DMS114 treated with DMSO at 0.1 percent for 48 hours (cell line): ENCODE measurements at regions not wholly inside any gene's neighbourhood (a gene's known extent, or its start where the extent isn't known, plus 50 kb on each side); places are given as distances from the start of the nearest gene placed in this dataset.

ENCODE experiments used
- DNase-seq: peaks from one replicate; lab custom pipeline; 2025; ENCODE audit not compliant: unreplicated experiment; lab: John Stamatoyannopoulos, UW

DNA sequence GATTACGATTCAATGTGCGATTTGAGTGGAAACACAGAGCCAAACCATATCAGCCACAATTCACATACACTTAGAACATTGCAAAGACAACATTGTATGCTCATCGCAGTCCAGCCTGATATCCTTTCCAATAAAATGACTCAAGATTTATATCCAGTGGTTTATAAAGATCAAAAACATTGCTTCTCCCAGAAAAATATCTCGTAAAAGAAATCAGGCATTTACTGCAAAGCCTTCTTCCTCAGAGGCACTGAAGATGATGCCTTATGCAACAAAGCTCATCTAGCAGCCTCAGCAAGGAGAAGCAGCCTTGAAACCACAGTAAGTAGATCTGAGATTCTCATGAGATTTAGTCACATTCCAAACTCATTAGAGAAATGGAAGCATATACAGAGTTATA, 523.8 kb downstream of the ELAVL2 start:
- no peak for DNase-seq

DNA sequence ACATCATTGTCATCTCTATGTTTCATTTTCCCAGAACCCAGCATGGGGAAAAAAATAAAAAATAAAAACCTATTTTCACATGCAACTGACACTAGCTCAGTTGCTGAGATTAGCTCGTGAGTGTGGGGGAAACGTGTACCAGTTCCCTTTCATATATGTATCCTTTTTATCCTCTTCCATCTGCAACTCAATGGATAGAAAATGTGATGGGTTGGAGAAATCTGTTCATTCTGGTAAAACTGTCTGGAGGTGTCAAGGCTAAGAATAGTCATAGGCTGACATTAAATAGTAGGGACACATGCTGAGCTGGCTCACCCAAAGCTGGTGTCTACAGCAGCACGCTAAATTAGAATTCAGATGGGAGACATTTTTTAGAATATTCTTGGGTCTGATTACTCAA, 519.3 kb downstream of the ELAVL2 start:
- no peak for DNase-seq

DNA sequence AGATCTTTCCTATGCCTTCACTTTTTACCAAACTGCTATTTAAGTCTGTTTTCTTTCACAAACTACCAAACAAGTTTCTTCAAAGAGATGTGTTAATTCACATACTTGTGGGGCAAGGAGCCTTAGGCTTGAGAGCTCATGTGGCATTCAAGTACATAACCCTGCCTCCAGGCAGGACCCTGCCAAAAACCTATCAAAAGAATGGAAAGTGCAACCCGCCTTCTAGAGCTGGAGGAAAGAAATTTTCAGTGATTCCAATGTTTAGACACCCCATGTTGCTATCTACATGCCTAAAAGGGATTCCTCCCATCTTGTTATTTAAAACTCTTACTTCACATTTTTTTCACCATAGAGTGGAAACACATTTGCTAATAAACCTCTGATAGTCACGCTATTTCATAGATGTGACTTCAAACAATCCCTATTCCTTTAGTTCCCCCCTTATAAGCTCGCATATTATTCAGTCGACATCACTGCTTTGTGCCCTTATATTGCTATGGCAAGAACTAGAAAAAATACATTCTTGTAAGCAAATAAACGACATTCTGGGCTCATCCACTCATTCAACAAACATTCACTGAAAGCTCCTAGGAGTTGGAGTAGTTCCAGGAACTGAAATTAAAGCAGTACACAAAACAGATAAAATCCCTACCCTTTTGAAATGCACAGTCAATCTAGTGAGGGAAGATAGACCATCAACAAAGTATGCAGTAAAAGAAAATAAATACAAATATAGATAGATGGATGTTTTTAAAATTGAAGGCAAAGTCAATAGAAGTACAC, 518.1 kb downstream of the ELAVL2 start:
- DNase-seq: no peak

DNA sequence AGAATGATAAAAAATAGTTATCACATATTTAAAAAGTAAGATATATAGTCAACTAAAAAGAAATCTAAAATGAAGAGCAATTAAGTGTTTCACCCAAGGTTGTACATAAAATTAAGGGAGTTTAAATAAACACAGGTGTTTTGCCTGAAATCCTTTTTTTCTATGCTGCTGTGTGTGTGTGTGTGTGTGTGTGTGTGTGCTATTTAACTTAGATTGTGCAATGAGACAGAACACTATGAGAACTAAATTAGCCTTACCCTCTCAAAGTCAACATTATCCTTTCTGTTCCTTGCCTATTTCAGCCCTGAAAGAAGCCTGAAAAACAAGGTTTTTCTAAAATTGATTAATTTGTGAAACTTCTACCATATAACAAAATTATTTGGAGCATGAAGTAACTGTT, 516.2 kb downstream of the ELAVL2 start:
- DNase-seq: no peak

DNA sequence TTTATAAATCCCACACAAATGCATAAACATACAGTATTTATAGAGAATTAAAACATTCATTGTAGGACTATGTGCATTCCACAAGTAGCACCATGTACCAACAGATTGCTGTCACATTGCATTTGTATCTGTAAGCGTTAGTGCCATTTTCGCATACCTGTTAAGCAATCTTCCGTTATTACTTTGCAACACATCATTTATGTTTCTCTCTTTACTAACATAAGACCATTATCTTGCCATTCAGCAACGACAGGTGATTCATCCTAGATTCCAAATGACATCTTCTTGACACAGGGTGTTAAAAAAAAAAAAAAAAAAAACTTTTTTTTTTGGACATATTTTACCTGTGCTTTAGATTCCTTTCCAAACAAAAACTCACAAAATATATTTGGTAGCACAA, 511.8 kb downstream of the ELAVL2 start:
- DNase-seq: no peak

DNA sequence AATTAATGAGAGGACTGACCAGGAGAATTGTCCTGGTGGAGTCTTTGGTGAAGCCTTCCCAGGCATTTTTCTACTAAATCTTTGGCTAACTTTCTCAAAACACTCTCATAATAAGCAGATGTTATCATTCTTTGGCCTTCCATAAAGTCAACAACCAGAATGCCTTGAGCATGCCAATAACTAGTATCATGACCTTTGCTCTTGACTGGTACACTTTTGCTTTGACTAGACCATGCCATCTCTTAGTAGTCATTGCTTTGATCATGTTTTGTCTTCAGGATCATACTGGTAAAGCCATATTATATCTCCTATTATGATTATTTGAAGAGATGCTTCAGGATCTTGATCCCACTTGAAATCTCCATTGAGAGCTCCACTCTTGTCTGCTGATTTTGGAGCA, 506.9 kb downstream of the ELAVL2 start:
- no peak for DNase-seq

DNA sequence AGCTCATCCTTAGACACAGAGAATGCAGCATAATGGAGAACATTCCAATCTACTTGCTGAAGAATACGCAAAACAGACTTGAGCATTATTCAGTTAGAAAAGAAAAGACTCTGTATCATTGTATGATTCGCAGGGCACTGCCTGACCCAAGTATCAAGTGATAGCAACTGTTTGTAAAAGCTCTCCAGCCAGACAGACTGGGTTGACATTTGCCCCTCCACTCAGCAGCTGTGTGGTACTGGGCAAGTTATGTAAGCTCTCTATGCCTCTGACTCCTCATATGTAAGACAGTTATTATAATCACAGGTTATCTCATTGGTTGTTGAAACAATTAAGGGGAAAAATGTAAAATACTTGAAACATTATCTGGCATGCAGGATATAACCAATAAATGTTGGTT, 505.0 kb downstream of the ELAVL2 start:
- DNase-seq: no peak

DNA sequence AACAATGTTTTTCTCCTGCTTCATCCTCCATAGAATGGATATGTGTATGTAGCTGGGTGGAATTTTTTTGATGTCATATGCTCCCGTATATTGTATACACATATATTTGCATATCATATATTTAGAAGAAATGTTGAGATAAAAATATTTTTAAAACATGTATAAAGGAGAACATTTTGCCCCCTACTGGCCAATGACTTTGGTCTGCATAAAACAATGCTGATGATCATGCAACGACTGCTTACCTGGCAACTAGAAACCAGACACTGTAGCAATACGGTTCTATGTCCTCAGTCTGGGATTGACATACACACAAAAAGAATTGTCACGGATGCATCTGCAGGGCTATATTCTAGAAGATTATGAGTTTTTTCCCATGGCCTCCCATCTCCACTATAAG, 503.6 kb downstream of the ELAVL2 start:
- DNase-seq: no peak

DNA sequence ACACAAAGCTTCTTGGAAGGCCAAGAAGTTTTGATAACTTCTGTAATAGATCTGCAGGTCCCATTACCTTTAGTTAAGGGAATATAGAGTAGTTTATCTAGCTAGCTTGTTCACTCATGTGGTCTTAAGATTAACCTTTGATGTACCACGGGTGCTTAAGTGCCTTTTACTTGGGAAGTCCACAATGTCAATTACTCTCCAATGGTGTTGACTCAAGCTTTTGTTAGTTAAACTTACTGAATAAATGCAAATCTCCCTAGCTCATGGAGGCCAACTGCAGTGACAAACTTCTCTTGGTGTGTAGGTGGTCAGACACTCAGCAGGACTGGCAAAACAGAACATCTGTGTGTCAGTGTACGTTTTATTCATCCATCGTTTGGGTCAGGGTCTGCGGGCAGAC, 501.5 kb downstream of the ELAVL2 start:
- no peak for DNase-seq

DNA sequence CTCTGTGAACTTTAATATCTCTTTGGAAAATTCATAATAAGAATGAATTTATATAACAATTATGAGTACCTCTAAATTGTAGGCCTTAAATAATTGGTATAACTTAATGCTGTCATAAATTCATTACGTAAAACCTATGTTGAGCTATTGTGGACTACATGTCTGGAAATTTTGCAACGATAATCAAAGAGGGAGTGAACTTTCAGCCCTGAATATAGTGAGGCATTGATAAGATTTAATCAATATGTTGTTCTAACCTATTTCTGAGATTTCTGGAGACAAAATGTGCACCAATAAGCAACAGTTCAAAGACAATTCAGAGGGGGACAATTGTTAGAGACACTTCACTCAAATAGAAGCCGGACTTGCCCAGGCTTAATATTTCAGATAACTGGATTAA, 499.4 kb downstream of the ELAVL2 start:
- no peak for DNase-seq

DNA sequence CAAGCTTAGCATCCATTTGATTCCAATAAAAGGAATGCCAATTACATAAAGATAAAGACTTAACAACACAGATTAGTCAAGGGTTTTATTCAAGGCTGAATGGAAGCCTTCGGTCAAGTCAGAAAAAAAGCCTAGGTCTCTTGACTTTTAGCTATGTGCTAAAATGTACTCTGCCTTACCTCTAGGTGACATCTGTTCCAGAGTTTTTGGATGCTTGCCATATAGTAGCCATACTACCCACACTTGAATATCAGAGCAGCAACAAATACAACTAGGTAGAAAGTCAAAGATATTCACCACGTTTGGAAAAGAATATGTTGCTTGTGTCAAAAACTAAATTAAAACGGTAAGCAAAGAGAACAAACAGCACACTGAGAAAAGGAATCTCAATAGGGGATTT, 484.7 kb downstream of the ELAVL2 start:
- no peak for DNase-seq

DNA sequence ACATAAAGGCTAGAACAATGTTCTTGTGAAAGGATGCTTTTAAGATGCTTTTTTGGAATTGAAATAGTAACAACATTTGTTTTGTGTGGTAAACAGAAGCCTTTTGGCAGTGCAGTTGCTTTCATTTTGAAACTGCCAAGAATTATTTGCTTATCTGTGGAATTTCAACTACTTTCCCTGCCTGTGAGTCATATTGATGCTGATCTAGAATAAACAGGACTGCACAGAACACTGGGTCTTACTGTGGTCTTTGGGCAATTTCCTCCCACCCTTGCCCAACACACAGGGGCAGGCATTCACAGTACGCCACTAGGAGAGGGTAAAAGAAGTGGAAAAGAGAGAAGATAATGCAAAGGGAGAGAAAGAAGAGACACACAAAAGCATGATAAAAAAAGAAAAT, 483.7 kb downstream of the ELAVL2 start:
- no peak for DNase-seq

DNA sequence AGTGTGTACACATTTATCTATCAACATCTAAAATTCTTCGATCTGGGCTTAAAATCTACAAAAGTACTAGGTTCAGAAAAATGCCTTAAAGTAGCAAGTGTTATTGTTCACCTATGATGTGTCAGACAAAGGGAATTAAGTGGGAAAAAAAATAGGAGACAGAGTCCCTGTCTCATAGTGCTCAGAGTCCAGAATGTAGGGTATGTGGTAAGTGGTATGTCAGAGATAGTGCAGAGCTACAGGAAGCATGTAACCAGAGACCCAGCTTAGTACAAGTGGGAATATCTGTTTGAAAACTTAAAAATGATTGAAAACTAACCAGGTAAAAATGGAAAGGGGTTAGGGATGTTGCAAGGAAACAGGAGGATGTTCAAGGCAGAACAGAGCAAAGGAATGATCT, 482.8 kb downstream of the ELAVL2 start:
- DNase-seq: no peak

DNA sequence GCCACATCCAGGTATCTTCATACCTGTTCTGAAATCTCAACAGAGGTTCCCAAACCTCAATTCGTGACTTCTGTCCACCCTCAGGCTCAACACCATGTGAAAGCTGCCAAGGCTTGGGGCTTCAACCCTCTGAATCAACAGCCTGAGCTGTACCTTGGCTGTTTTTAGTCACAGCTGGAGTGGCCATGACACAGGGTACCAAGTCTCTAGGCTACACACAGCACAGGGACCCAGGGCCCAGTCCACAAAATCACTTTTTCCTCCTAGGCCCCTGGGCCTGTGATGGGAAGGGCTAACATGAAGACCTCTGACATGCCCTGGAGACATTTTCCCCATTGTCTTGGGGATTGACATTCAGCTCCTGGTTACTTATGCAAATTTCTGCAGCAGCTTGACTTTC, 464.9 kb downstream of the ELAVL2 start:
- no peak for DNase-seq

DNA sequence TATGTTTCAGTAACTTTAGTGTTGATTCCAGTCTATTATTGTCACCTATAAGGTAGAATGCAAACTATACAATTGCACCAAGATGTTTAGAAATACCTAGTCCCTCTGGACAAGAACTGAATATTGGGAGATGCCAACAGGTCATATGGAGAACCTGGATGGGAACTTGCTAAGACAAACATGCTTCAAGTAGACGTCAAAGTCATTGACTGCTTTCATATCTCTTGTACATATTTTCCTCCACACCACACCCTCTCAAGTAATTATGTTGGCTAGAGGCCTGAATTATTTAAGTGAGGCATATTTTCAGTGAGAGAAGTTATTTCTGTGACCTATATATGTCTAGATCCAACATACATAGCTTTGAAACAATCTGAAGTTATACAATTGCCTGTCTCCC, 453.3 kb downstream of the ELAVL2 start:
- DNase-seq: no peak

DNA sequence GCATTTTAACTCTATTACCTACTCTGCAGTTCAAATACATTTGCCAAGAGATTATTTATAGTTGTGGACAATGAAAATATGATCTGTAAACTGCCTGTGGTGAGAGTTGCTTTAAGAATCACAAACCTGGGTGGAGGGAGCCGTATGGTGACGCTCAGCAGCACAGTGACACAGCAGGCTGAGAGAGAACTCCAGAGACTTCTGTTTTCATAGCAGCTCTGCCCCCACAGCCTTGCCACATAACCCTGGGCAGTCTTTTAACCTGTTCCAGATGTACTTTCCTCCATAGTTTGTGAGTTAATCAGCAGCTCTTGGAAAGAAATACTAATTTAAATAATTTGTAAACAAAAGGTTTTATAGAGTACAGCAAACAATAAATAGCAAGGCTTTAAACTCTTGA, 450.5 kb downstream of the ELAVL2 start:
- no peak for DNase-seq

DNA sequence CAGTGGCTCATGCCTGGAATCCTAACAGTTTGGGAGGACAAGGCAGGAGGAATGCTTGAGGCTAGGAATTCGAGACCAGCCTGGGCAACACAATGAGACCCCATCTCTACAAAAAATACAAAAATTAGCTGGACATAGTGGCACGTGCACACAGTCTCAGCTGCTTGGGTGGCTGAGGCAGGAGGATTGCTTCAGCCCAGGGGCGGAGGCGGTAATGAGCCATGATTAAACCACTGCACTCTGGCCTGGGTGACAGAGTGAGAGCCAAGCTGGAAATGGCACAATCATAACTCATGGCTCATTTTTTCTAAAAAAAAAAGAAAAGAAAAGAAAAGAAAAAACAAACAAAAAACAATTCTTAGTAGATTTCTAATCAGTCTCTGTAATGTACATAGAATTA, 446.2 kb downstream of the ELAVL2 start:
- no peak for DNase-seq

DNA sequence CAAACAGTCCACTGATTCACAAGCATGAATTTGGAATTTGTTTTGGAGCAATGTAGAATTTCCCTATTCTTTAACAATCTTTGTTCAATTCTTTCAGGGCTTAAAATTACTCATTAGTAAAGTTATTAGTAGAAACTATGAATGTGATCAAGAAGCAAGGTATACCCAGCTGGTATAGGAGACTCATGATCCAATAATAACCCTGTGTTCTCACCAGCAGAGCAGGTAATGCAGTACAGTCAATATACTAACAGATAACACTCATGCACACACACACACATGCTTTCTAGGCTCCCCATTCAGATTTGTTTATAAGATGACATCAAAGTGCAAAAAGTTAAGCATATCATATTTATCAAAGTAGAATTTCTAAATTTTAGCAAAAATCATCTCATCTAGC, 445.2 kb downstream of the ELAVL2 start:
- no peak for DNase-seq

DNA sequence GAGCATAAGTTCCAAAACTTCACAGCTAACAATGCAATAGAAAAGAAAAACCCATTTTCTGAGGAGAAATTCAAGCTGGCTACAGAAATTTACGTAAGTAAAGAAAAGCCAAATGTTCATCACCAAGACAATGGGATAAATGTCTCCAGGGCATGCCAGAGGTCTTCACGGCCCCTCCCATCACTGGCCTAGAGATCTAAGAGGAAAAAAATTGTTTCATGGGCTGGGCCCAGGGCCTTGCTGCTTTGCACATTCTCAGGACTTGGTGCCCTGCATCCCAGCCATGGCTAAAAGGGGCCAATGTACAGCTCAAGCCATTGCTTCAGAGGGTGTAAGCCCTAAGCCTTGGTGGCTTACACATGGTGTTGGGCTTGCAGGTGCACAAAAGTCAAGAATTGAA, 443.6 kb downstream of the ELAVL2 start:
- no peak for DNase-seq

DNA sequence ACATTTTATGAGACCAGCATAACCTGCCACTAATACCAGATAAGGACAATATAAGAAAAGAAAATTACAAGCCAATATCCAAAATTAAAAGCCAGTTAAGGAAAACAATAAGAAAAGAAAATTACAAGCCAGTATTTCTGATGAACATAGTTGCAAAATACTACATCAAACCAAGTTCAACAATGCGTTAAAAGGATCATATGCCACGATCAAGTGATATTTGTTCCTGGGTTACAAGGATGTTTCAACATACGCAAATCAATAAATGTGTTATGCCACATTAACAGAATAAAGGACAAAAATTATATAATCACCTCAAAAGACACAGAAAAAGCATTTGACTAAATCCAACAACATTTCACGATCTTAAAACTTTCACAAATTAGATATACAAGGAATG, 431.9 kb downstream of the ELAVL2 start:
- no peak for DNase-seq

DNA sequence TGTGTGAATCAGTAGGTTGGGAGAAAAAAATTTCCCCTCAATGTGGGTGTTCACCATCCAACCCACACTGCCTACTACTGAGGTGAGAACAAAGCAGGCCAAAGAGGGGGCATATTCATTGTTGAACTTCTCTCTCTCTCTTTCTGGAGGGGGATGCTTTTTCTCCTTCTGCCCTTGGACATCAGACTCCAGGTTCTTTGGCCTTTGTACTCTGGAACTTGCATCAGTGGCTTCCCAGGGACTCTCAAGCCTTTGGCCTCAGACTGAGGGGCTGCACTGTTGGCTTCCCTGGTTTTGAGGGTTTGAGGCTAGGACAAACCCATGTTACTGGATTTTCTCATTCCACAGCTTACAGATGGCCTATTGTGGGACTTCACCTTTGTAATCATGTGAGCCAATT, 417.2 kb downstream of the ELAVL2 start:
- no peak for DNase-seq

DNA sequence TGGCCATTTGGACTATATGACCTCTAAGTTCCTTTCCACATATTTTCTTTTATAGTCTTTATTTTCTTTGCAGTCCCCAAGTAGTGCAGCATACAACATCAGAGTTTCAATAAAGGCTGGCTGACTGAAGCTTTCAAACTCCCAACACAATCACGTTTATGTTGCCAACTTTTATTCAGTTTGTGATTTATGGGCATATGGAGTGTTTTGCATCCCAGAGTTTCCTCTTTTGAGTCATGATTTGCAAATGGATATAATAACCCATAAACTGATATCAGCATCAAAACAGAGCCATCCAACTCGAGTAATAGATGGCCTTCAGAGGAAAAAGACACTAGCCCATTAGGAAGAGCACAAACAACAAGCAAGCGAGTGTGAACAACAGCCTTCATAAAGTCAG, 414.0 kb downstream of the ELAVL2 start:
- no peak for DNase-seq

DNA sequence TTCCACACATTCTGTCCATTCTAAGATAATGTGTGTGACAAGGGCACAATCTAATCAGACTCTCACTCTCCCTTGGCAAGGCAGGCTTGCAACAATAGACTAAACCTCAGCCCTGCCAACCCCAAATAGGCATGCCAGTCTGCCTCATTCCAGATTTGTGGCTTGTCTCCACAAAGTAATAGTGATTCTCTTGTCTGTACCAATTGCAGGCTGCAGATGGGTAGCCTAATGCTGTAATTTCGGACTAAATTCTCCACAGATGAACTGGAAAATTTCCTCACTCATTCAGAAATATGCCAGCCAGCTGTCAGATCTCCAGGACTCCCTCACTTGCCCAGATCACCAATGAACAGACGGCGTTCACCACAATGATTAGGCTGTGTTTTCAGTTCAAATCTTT, 413.6 kb downstream of the ELAVL2 start:
- DNase-seq: no peak

DNA sequence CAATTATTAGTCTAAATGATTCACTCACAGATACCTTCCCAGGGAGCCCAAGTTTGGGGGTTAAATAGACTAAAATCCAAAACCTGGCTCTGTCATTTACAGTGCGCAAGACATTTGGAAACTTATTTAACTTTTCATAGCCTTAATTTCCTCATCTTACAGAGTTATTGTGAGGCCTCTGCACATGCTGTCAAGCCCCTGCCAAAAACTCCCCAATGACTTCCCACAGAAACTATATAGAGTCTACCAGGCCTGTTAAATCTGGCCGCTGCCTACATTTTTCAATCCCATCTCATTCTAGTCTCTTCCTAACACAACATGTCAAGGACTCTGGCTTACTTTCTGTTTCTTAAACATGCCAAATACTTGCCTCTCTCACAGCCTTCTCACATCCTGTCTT, 412.5 kb downstream of the ELAVL2 start:
- no peak for DNase-seq
